ENCODE measurements at regions not wholly inside any gene's neighbourhood (a gene's known extent, or its start where the extent isn't known, plus 50 kb on each side); places are given as distances from the start of the nearest gene placed in this dataset.

GRCh38 chr5:161235569-161235968 lies 311.0 kb downstream of the GABRB2 start:
- no peak for DNase-seq (ENCODE audit: low read depth)

GRCh38 chr5:161233553-161233952 lies 313.0 kb downstream of the GABRB2 start:
- no peak for DNase-seq (ENCODE audit: low read depth)
- no peak for TF ChIP-seq CTCF (IDR thresholded peaks at IDR 0.05; ENCODE audit: insufficient read depth, low read length)
- no peak overlapping the region for H3K4me3 ChIP-seq (ENCODE audit: low read depth, low read length)

More at GRCh38 chr5:161235569-161235968, 311.0 kb downstream of the GABRB2 start:
- TF ChIP-seq CTCF (IDR thresholded peaks at IDR 0.05; ENCODE audit: insufficient read depth, low read length): no peak
- no peak overlapping the region for H3K4me3 ChIP-seq (ENCODE audit: low read depth, low read length)

GRCh38 chr5:161230221-161230620 lies 316.3 kb downstream of the GABRB2 start:
- no peak for TF ChIP-seq CTCF (IDR thresholded peaks at IDR 0.05; ENCODE audit: insufficient read depth, low read length)
- no peak for DNase-seq (ENCODE audit: low read depth)
- H3K4me3 ChIP-seq (ENCODE audit: low read depth, low read length): no peak overlapping the region

GRCh38 chr5:161219816-161220215 lies 326.7 kb downstream of the GABRB2 start:
- H3K4me3 ChIP-seq (ENCODE audit: low read depth, low read length): no peak overlapping the region
- DNase-seq (ENCODE audit: low read depth): no peak
- no peak for TF ChIP-seq CTCF (IDR thresholded peaks at IDR 0.05; ENCODE audit: insufficient read depth, low read length)

- no peak overlapping the region for H3K4me3 ChIP-seq (ENCODE audit: low read depth, low read length)
- no peak for DNase-seq (ENCODE audit: low read depth)
- TF ChIP-seq CTCF (IDR thresholded peaks at IDR 0.05; ENCODE audit: insufficient read depth, low read length): no peak
Measured at GRCh38 chr5:161216877-161217276, 329.6 kb downstream of the GABRB2 start.

GRCh38 chr5:161212123-161212712 lies 334.3 kb downstream of the GABRB2 start:
- TF ChIP-seq CTCF (IDR thresholded peaks at IDR 0.05; ENCODE audit: insufficient read depth, low read length): no peak
- no peak overlapping the region for H3K4me3 ChIP-seq (ENCODE audit: low read depth, low read length)
- DNase-seq (ENCODE audit: low read depth): no peak

- no peak for TF ChIP-seq CTCF (IDR thresholded peaks at IDR 0.05; ENCODE audit: insufficient read depth, low read length)
- no peak for DNase-seq (ENCODE audit: low read depth)
- no peak overlapping the region for H3K4me3 ChIP-seq (ENCODE audit: low read depth, low read length)
Measured at GRCh38 chr5:161201558-161201957, 345.0 kb downstream of the GABRB2 start.
